H1 (cell line): ENCODE measurements at regions not wholly inside any gene's neighbourhood (a gene's known extent, or its start where the extent isn't known, plus 50 kb on each side); places are given as distances from the start of the nearest gene placed in this dataset.
A peak's percentile ranks its signal among the peaks of the same experiment; 100 is the strongest.

ENCODE experiments used
- CTCF ChIA-PET: fragments of 300-600 bp; sonication (Branson Sonifier 250); formaldehyde crosslinking; loops from one replicate; lab custom pipeline; 2021; ENCODE audit not compliant: partially characterized antibody; lab: Charles Lee
- POLR2A ChIA-PET: fragments of 300-600 bp; sonication (Branson Sonifier 250); formaldehyde crosslinking; loops from one replicate; lab custom pipeline; 2021; ENCODE audit warnings: inconsistent platforms; ENCODE audit not compliant: partially characterized antibody; lab: Charles Lee
- DNase-seq, 2 experiments: peaks; one replicate each; pipeline versions ENCODE4 v3.0.0 to v3.0.0-alpha.2; 2010 to 2022; ENCODE audit warnings: low spot score in 2 of 2, low read depth in 1 of 2, mixed read lengths in 1 of 2
- FAIRE-seq: peaks from 2 replicates; lab custom pipeline; 2011; peaks lifted over from hg19 to GRCh38; lab: Jason Lieb, UNC
- H2AFZ ChIP-seq: 2 replicates; pipeline ENCODE4 v1.8.1; 2012; ENCODE audit warnings: low read length, inconsistent platforms
- H2AK5ac ChIP-seq: 2 replicates; pipeline ENCODE4 v1.6.1; 2013; ENCODE audit warnings: low read depth, low read length
- H2BK120ac ChIP-seq: replicated peaks from 2 replicates; pipeline ENCODE3; 2013; ENCODE audit warnings: low read depth, low read length, inconsistent platforms
- H2BK12ac ChIP-seq: 2 replicates; pipeline ENCODE4 v1.6.1; 2013; ENCODE audit warnings: low read depth, low read length
- H2BK15ac ChIP-seq: 2 replicates; pipeline ENCODE4 v1.6.1; 2013; ENCODE audit warnings: low read length
- H2BK20ac ChIP-seq: 2 replicates; pipeline ENCODE4 v1.6.1; 2013; ENCODE audit warnings: low read length
- H2BK5ac ChIP-seq: 2 replicates; pipeline ENCODE4 v1.6.1; 2013; ENCODE audit warnings: low read depth, low read length
- H3K14ac ChIP-seq: 2 replicates; pipeline ENCODE4 v1.6.1; 2013; ENCODE audit warnings: inconsistent platforms; ENCODE audit not compliant: insufficient read length
- H3K18ac ChIP-seq: 2 replicates; pipeline ENCODE4 v1.6.1; 2013; ENCODE audit warnings: low read length; ENCODE audit errors: extremely low read depth
- H3K23ac ChIP-seq: 2 replicates; pipeline ENCODE4 v1.6.1; 2013; ENCODE audit warnings: inconsistent platforms; ENCODE audit not compliant: insufficient read length
- H3K23me2 ChIP-seq: 2 replicates; pipeline ENCODE4 v1.6.1; 2013; ENCODE audit warnings: low read depth, low read length
- H3K27ac ChIP-seq: 2 replicates; pipeline ENCODE4 v1.6.1; 2011; ENCODE audit warnings: low read depth, low read length, inconsistent platforms
- H3K27me3 ChIP-seq, 4 experiments: replicated peaks in 1 of 4; 1 replicate in 1 of 4; 2 replicates in 3 of 4; pipeline versions ENCODE4 v1.6.1 to v1.8.1; 2011 to 2013; ENCODE audit warnings: low read length in 3 of 4, mild to moderate bottlenecking in 3 of 4, inconsistent platforms in 2 of 4, mixed read lengths in 2 of 4, moderate library complexity in 1 of 4; ENCODE audit not compliant: control insufficient read depth in 3 of 4, insufficient read depth in 3 of 4; ENCODE audit errors: extremely low read depth in 1 of 4
- H3K36me3 ChIP-seq, 4 experiments: 2 replicates each; pipeline versions ENCODE4 v1.6.1 to v1.8.1; 2011 to 2013; ENCODE audit warnings: mild to moderate bottlenecking in 4 of 4, low read length in 3 of 4, moderate library complexity in 2 of 4, control low read depth in 1 of 4, inconsistent platforms in 1 of 4; ENCODE audit not compliant: insufficient read depth in 4 of 4, control insufficient read depth in 2 of 4
- H3K4ac ChIP-seq: replicated peaks from 2 replicates; pipeline ENCODE3; 2013; ENCODE audit warnings: low read length, low read depth, mixed read lengths, inconsistent platforms; ENCODE audit not compliant: insufficient read length
- H3K4me1 ChIP-seq, 4 experiments: replicated peaks in 1 of 4; 1 replicate in 1 of 4; 2 replicates in 3 of 4; pipeline versions ENCODE4 v1.6.1 to v1.8.1; 2011 to 2013; ENCODE audit warnings: low read length in 3 of 4, inconsistent platforms in 2 of 4, mixed read lengths in 1 of 4; ENCODE audit not compliant: insufficient read depth in 4 of 4, control insufficient read depth in 3 of 4
- H3K4me2 ChIP-seq, 2 experiments: 2 replicates each; pipeline versions ENCODE4 v1.6.1 to v1.8.1; 2011 to 2013; ENCODE audit warnings: low read depth in 2 of 2, low read length in 2 of 2, control low read depth in 1 of 2, inconsistent platforms in 1 of 2, mild to moderate bottlenecking in 1 of 2; ENCODE audit not compliant: insufficient read depth in 1 of 2
- H3K4me3 ChIP-seq, 4 experiments: fragments of 200-600, 300-600 bp in 1 of 4; sonication (generic), shearing (Covaris generic), sonication (Bioruptor Twin) in 1 of 4; 2 replicates each; pipeline versions ENCODE4 v1.5.1 to v1.8.1; 2011 to 2016; ENCODE audit warnings: low read length in 4 of 4, low read depth in 3 of 4, control low read depth in 2 of 4, inconsistent platforms in 2 of 4, mild to moderate bottlenecking in 2 of 4, mixed read lengths in 1 of 4, moderate library complexity in 1 of 4; ENCODE audit not compliant: insufficient read depth in 2 of 4; ENCODE audit errors: extremely low read depth in 1 of 4
- H3K56ac ChIP-seq: replicated peaks from 2 replicates; pipeline ENCODE3; 2013; ENCODE audit warnings: low read depth, mild to moderate bottlenecking, mixed read lengths, low read length, inconsistent platforms; ENCODE audit not compliant: insufficient read length
- H3K79me1 ChIP-seq: 2 replicates; pipeline ENCODE4 v1.6.1; 2013; ENCODE audit warnings: low read depth, low read length, control low read depth
- H3K79me2 ChIP-seq, 2 experiments: 2 replicates each; pipeline versions ENCODE4 v1.6.1 to v1.8.1; 2012 to 2013; ENCODE audit warnings: low read length in 2 of 2, mild to moderate bottlenecking in 2 of 2, inconsistent platforms in 1 of 2; ENCODE audit not compliant: insufficient read depth in 2 of 2, control insufficient read depth in 1 of 2
- H3K9ac ChIP-seq, 4 experiments: replicated peaks in 1 of 4; 1 replicate in 1 of 4; 2 replicates in 3 of 4; pipeline versions ENCODE4 v1.6.1 to v1.8.1; 2011 to 2013; ENCODE audit warnings: low read depth in 3 of 4, low read length in 3 of 4, control low read depth in 2 of 4, mild to moderate bottlenecking in 2 of 4, moderate library complexity in 2 of 4, inconsistent platforms in 1 of 4; ENCODE audit errors: extremely low read depth in 1 of 4
- H3K9me3 ChIP-seq, 2 experiments: 2 replicates each; pipeline versions ENCODE4 v1.6.1 to v1.8.1; 2012 to 2013; ENCODE audit warnings: mild to moderate bottlenecking in 2 of 2, moderate library complexity in 2 of 2, control low read depth in 1 of 2, inconsistent platforms in 1 of 2, low read depth in 1 of 2, low read length in 1 of 2, mixed read lengths in 1 of 2; ENCODE audit not compliant: insufficient read depth in 2 of 2
- H4K20me1 ChIP-seq, 2 experiments: replicated peaks in 1 of 2; 2 replicates each; pipeline versions ENCODE3 to v1.8.1; 2011 to 2013; ENCODE audit warnings: inconsistent platforms in 2 of 2, low read length in 2 of 2, mild to moderate bottlenecking in 1 of 2; ENCODE audit not compliant: insufficient read depth in 2 of 2, control insufficient read depth in 1 of 2
- H4K5ac ChIP-seq: 2 replicates; pipeline ENCODE4 v1.6.1; 2013; ENCODE audit warnings: low read length, low read depth, mixed read lengths, inconsistent platforms; ENCODE audit not compliant: insufficient read length
- H4K8ac ChIP-seq: 2 replicates; pipeline ENCODE4 v1.8.0; 2013; ENCODE audit warnings: mild to moderate bottlenecking, moderate library complexity, low read length, inconsistent platforms; ENCODE audit not compliant: insufficient read depth; ENCODE audit errors: extremely low read depth
- H4K91ac ChIP-seq: replicated peaks from 2 replicates; pipeline ENCODE3; 2013; ENCODE audit warnings: low read length, mixed read lengths, inconsistent platforms; ENCODE audit not compliant: insufficient read length
- EGR1 ChIP-seq: IDR thresholded peaks from 2 replicates; pipeline ENCODE4 v1.6.1; 2011; ENCODE audit warnings: low read depth, low read length, borderline replicate concordance
- RAD21 ChIP-seq, 2 experiments: IDR thresholded peaks in 1 of 2; conservative IDR thresholded peaks in 1 of 2; 2 replicates each; pipeline ENCODE4 v1.6.1; 2011; ENCODE audit warnings: low read depth in 2 of 2, low read length in 2 of 2, improper control_type of control experiment in 1 of 2, inconsistent platforms in 1 of 2, mild to moderate bottlenecking in 1 of 2, moderate library complexity in 1 of 2
- WGBS, 2 experiments: shearing (Covaris generic) in 1 of 2; methylation state at CpG; one replicate each; pipeline versions ENCODE4 v1.1.6 to v1.1.7; 2013 to 2015; ENCODE audit warnings: low lambda C conversion rate in 2 of 2, mixed read lengths in 2 of 2, inconsistent platforms in 1 of 2, low coverage in 1 of 2, missing lambda C conversion rate in 1 of 2; ENCODE audit not compliant: insufficient replicate concordance in 2 of 2, insufficient coverage in 1 of 2, insufficient read length in 1 of 2; ENCODE audit errors: extremely low coverage in 1 of 2, missing lambda C conversion rate in 1 of 2; 5-methylcytosine and 5-hydroxymethylcytosine counted together
- TF ChIP-seq, protein P1 (sequence below), 3 experiments: IDR thresholded peaks; 1 replicate in 2 of 3; 2 replicates in 1 of 3; pipeline versions ENCODE4 v1.5.1 to v1.6.1; 2011; ENCODE audit warnings: low read length in 3 of 3, mild to moderate bottlenecking in 3 of 3, inconsistent platforms in 2 of 3, low read depth in 1 of 3, moderate library complexity in 1 of 3; ENCODE audit not compliant: insufficient read depth in 1 of 3; ENCODE audit errors: control extremely low read depth in 1 of 3

DNA sequence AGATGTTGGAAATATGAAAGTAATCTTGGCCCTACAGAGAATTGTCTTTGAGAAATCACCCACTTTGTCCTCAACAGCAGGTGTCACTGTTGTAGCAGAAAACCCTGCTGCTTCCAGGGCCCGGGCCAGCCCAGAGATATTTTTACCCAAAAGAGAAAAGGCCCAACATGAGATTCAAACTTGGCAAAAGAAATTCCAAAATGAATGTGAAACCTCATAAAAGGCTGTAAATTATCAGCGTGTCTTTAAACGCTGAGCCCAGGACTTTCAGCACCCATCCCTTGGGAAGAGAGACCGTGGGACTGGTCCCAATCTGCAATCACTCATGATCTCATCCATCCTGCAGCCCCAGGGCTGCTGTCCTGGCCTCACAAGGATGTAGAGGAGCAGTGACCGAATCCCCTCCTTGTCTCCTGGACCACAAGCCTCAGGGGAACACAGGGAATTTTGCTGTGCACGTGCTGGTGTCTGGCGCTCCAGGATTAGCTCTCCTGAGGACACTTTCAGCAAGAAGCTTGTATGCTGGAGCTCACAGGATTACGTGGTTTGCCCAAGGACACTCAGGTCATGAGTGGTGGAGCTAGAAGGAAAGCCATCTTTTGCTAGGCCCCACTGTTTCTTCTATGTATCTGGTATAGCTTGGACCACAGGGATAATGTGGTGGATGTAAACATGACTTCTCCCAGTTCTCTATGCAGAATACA is 202.1 kb downstream of the RNF144A start:
- H3K27ac ChIP-seq = no peak overlapping the region
- no peak overlapping the region for H3K4me3 ChIP-seq
- H3K18ac ChIP-seq = no peak overlapping the region
- no peak overlapping the region for H3K14ac ChIP-seq
- H4K20me1 ChIP-seq = no peaks in the 10 kb centered on the region
- peak overlapping the region; percentile 4 for H4K91ac ChIP-seq
- FAIRE-seq (peak; percentile 66), DNase-seq (no peak)
- no peak overlapping the region for H2BK5ac ChIP-seq
- H2AK5ac ChIP-seq = no peak overlapping the region
- H4K8ac ChIP-seq = no peak overlapping the region; the same call in 1 of the 2 replicates
- H3K27me3 ChIP-seq = no peaks in the 10 kb centered on the region
- CTCF ChIA-PET = interaction anchor here (0.6 to 6.2 kb wide), 22 partner anchors 9 to 1368 kb away, joined by 3 to 40 read pairs (median 3); no protein-coding TSS in a partner anchor
- H3K23ac ChIP-seq = no peak overlapping the region
- POLR2A ChIA-PET = no interaction called here
- H4K5ac ChIP-seq = no peak overlapping the region
- H3K9ac ChIP-seq = no peak overlapping the region
- H2BK120ac ChIP-seq = peak overlapping the region; percentile 29
- no peaks in the 10 kb centered on the region for H3K36me3 ChIP-seq
- no peak overlapping the region; the same call in 1 of the 2 replicates for H2AFZ ChIP-seq
- no peak overlapping the region for H3K4me2 ChIP-seq
- H3K79me2 ChIP-seq = no peaks in the 10 kb centered on the region
- TF ChIP-seq EGR1 = no peak
- TF ChIP-seq, protein P1, sequence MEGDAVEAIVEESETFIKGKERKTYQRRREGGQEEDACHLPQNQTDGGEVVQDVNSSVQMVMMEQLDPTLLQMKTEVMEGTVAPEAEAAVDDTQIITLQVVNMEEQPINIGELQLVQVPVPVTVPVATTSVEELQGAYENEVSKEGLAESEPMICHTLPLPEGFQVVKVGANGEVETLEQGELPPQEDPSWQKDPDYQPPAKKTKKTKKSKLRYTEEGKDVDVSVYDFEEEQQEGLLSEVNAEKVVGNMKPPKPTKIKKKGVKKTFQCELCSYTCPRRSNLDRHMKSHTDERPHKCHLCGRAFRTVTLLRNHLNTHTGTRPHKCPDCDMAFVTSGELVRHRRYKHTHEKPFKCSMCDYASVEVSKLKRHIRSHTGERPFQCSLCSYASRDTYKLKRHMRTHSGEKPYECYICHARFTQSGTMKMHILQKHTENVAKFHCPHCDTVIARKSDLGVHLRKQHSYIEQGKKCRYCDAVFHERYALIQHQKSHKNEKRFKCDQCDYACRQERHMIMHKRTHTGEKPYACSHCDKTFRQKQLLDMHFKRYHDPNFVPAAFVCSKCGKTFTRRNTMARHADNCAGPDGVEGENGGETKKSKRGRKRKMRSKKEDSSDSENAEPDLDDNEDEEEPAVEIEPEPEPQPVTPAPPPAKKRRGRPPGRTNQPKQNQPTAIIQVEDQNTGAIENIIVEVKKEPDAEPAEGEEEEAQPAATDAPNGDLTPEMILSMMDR (IDR thresholded peaks at IDR 0.05; ENCODE audit: control extremely low read depth in 1 of 3, insufficient read depth in 1 of 3, low read depth in 1 of 3, low read length in 3 of 3) = peak; percentile 39 to 63 (median 60)
- peak; percentile 86 to 90 for TF ChIP-seq RAD21 (IDR thresholded peaks at IDR 0.05 in 1 of 2, conservative IDR thresholded peaks at IDR 0.05 in 1 of 2; ENCODE audit: low read depth in 2 of 2, low read length in 2 of 2)
- H3K9me3 ChIP-seq = no peaks in the 10 kb centered on the region
- H3K79me1 ChIP-seq = no peaks in the 10 kb centered on the region
- H3K4me1 ChIP-seq = no peaks in the 10 kb centered on the region; a peak in 2 of 7 replicates
- 77% methylated on average over 8 of the region's 8 CpGs; no CpG with 5 or more reads in 1 of the 2 experiments for WGBS, 2 experiments
- H2BK15ac ChIP-seq = no peak overlapping the region
- peak overlapping the region; percentile 60; the same call in 1 of the 2 replicates for H2BK12ac ChIP-seq
- no peak overlapping the region for H3K56ac ChIP-seq
- no peak overlapping the region for H3K4ac ChIP-seq
- no peaks in the 10 kb centered on the region for H3K23me2 ChIP-seq
- no peak overlapping the region for H2BK20ac ChIP-seq
